PC-3 (cell line): ENCODE measurements at regions not wholly inside any gene's neighbourhood (a gene's known extent, or its start where the extent isn't known, plus 50 kb on each side); places are given as distances from the start of the nearest gene placed in this dataset.

Experiments
- ATAC-seq: fragments of 200-7000 bp; cut with Tn5 transposase; 2 replicates; pipeline ENCODE4 v1.9.1; 2020; ENCODE audit warnings: mild to moderate bottlenecking, moderate library complexity
- BruUV-seq: library from RNA; stranded (reverse); fragments of 400-500 nt; replicated peaks from 2 replicates; lab custom pipeline; 2021; lab: Mats Ljungman, UMichigan
- CTCF ChIA-PET: fragments of 300-600 bp; sonication (Branson Sonifier 250); formaldehyde crosslinking; loops from one replicate; lab custom pipeline; 2022; ENCODE audit warnings: antibody characterized with exemption; lab: Charles Lee
- POLR2A ChIA-PET: fragments of 300-600 bp; sonication (Branson Sonifier 250); formaldehyde crosslinking; loops from one replicate; lab custom pipeline; 2022; ENCODE audit warnings: antibody characterized with exemption; ENCODE audit not compliant: unreplicated experiment; lab: Charles Lee
- DNase-seq: peaks from one replicate; pipeline ENCODE4 v3.0.0-alpha.2; 2015
- H2AFZ ChIP-seq: fragments of 300-600 bp; sonication (generic); 2 replicates; pipeline ENCODE4 v1.6.0; 2016; ENCODE audit warnings: antibody characterized with exemption, low read length
- H3F3A ChIP-seq: fragments of 300-600 bp; sonication (generic); one replicate; pipeline ENCODE4 v1.6.0; 2017; ENCODE audit warnings: antibody characterized with exemption, low read length, control low read depth, mild to moderate bottlenecking; ENCODE audit not compliant: unreplicated experiment
- H3K27ac ChIP-seq: fragments of 300-600 bp; sonication (generic); 2 replicates; pipeline ENCODE4 v1.5.1; 2016; ENCODE audit warnings: mild to moderate bottlenecking, low read length
- H3K27me3 ChIP-seq: fragments of 300-600 bp; sonication (generic); 2 replicates; pipeline ENCODE4 v1.6.1; 2016; ENCODE audit warnings: low read length, mixed read lengths
- H3K36me3 ChIP-seq: fragments of 300-600 bp; sonication (generic); 2 replicates; pipeline ENCODE4 v1.6.1; 2016; ENCODE audit warnings: low read depth, mixed run types, low read length, mixed read lengths
- H3K4me1 ChIP-seq: fragments of 300-600 bp; sonication (generic); 2 replicates; pipeline ENCODE4 v1.5.1; 2016; ENCODE audit warnings: low read length; ENCODE audit not compliant: insufficient read depth
- H3K4me2 ChIP-seq: fragments of 300-600 bp; sonication (generic); 2 replicates; pipeline ENCODE4 v1.6.0; 2016; ENCODE audit warnings: low read length
- H3K4me3 ChIP-seq: fragments of 300-600 bp; sonication (generic); 2 replicates; pipeline ENCODE4 v1.5.1; 2016; ENCODE audit warnings: mild to moderate bottlenecking, low read length, mixed read lengths
- H3K79me2 ChIP-seq: fragments of 300-600 bp; sonication (generic); 2 replicates; pipeline ENCODE4 v1.6.1; 2017; ENCODE audit warnings: low read length, mixed read lengths
- H3K9ac ChIP-seq: fragments of 300-600 bp; sonication (generic); 2 replicates; pipeline ENCODE4 v1.6.0; 2016; ENCODE audit warnings: mild to moderate bottlenecking, low read length
- H3K9me2 ChIP-seq: fragments of 300-600 bp; sonication (generic); replicated peaks from 2 replicates; pipeline ENCODE4 v1.6.1; 2016; ENCODE audit warnings: mixed run types, low read length, mixed read lengths
- H3K9me3 ChIP-seq: fragments of 300-600 bp; sonication (generic); 2 replicates; pipeline ENCODE4 v1.6.1; 2016; ENCODE audit warnings: low read length, mixed read lengths
- H4K20me1 ChIP-seq: fragments of 300-600 bp; sonication (generic); 2 replicates; pipeline ENCODE4 v1.6.1; 2016; ENCODE audit warnings: low read length, mixed read lengths
- EZH2 ChIP-seq: fragments of 300-600 bp; sonication (generic); IDR thresholded peaks from one replicate; pipeline ENCODE4 v1.6.1; 2017; ENCODE audit warnings: antibody characterized with exemption, mild to moderate bottlenecking, low read length; ENCODE audit not compliant: unreplicated experiment
- EZH2phosphoT487 ChIP-seq: fragments of 300-600 bp; sonication (generic); IDR thresholded peaks from 2 replicates; pipeline ENCODE4 v1.6.1; 2018; ENCODE audit warnings: mild to moderate bottlenecking, antibody characterized with exemption, low read length, borderline replicate concordance
- intact Hi-C: fragments of 100-400 bp; cut with micrococcal nuclease; formaldehyde crosslinking; loops from 2 replicates; pipeline ENCODE4 v1.9.0; 2023
- TF ChIP-seq, protein P1 (sequence below): fragments of 300-600 bp; sonication (generic); conservative IDR thresholded peaks from 2 replicates; pipeline ENCODE4 v1.5.1; 2017; ENCODE audit warnings: antibody characterized with exemption, low read depth, mild to moderate bottlenecking, low read length

DNA sequence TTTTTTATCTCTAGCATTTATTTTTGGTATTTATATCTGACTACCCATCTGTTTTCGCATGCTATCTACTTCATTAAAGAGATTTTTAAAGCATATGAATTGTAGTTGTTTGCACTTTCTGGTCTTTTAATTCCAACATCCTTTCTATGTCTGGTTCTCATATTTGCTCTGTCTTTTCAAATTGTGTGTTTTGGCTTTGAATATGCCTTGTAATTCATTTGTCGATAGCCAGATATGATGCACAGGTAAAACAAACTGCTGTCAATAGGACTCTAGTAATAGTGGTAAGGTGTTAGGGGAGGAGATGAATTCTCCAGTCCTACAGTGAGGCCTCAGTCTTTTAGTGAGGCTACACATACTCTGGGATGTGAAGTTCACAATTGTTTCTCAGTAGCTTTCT is 530.8 kb upstream of the CCDC179 start:
- H3K4me1 ChIP-seq, result no peaks in the 10 kb centered on the region
- no TSS peak for BruUV-seq
- H3K9me3 ChIP-seq, result no peaks in the 10 kb centered on the region
- ChIA-PET POLR2A (no interaction called here), CTCF (no interaction called here)
- no peak overlapping the region for H3K27ac ChIP-seq
- H3K79me2 ChIP-seq, result no peaks in the 10 kb centered on the region
- TF ChIP-seq, protein P1, sequence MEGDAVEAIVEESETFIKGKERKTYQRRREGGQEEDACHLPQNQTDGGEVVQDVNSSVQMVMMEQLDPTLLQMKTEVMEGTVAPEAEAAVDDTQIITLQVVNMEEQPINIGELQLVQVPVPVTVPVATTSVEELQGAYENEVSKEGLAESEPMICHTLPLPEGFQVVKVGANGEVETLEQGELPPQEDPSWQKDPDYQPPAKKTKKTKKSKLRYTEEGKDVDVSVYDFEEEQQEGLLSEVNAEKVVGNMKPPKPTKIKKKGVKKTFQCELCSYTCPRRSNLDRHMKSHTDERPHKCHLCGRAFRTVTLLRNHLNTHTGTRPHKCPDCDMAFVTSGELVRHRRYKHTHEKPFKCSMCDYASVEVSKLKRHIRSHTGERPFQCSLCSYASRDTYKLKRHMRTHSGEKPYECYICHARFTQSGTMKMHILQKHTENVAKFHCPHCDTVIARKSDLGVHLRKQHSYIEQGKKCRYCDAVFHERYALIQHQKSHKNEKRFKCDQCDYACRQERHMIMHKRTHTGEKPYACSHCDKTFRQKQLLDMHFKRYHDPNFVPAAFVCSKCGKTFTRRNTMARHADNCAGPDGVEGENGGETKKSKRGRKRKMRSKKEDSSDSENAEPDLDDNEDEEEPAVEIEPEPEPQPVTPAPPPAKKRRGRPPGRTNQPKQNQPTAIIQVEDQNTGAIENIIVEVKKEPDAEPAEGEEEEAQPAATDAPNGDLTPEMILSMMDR, result no peak
- TF ChIP-seq EZH2, result no peak
- TF ChIP-seq EZH2phosphoT487, result no peak
- H4K20me1 ChIP-seq, result no peaks in the 10 kb centered on the region
- H3K27me3 ChIP-seq, result no peaks in the 10 kb centered on the region
- no peaks in the 10 kb centered on the region for H3F3A ChIP-seq
- H3K36me3 ChIP-seq, result no peaks in the 10 kb centered on the region
- DNase-seq (no peak), ATAC-seq (no peak)
- no peak overlapping the region for H3K4me3 ChIP-seq
- intact Hi-C loops, result no loop called here
- no peaks in the 10 kb centered on the region for H3K9me2 ChIP-seq
- no peak overlapping the region for H3K4me2 ChIP-seq
- H3K9ac ChIP-seq, result no peak overlapping the region
- no peak overlapping the region for H2AFZ ChIP-seq

DNA sequence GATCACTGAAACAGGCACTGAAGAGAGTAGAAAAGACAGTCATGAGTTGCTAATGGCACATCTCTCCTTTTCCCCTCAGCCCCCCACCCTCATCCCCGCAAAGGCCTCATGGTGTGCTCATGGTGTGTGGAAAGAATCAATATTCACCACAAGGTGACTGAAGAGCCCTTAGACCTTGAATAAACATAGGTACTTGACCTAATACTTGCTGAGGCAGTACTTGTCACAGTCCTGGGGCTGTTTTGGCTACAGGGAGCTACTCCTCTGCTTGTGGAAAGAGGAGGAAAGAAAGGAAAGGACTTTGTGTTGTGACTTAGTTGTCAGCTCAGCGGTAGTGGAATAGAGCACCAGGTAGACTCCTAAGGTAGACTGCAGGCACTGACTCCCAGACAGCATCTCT is 537.8 kb upstream of the CCDC179 start:
- H3K4me2 ChIP-seq, result no peak overlapping the region
- H3K9ac ChIP-seq, result no peak overlapping the region
- DNase-seq, result no peak
- no TSS peak for BruUV-seq
- no peak overlapping the region for H3K4me3 ChIP-seq
- no peak overlapping the region for H2AFZ ChIP-seq
- no peaks in the 10 kb centered on the region for H3K79me2 ChIP-seq
- no peaks in the 10 kb centered on the region for H3K27me3 ChIP-seq
- TF ChIP-seq, protein P1, result no peak
- TF ChIP-seq EZH2 (no peak), EZH2phosphoT487 (no peak)
- H3K9me3 ChIP-seq, result no peaks in the 10 kb centered on the region
- intact Hi-C loops, result no loop called here
- no peak for ATAC-seq
- H3K36me3 ChIP-seq, result no peaks in the 10 kb centered on the region
- ChIA-PET POLR2A (no interaction called here), CTCF (no interaction called here)
- no peaks in the 10 kb centered on the region for H4K20me1 ChIP-seq
- H3K4me1 ChIP-seq, result no peaks in the 10 kb centered on the region
- no peak overlapping the region for H3K27ac ChIP-seq
- H3F3A ChIP-seq, result no peaks in the 10 kb centered on the region
- H3K9me2 ChIP-seq, result no peaks in the 10 kb centered on the region

DNA sequence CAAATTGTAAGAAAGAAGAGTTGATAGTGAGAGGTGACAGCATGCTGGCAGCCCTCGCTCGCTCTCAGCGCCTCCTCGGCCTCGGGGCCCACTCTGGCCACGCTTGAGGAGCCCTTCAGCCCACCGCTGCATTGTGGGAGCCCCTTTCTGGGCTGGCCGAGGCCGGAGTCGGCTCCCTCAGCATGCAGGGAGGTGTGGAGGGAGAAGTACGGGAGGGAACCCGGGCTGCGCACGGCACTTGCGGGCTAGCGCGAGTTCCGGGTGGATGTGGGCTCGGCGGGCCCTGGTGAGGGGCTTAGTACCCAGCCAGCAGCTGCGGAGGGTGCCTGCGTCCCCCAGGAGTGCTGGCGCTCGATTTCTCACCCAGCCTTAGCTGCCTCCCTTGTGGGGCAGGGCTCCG is 539.7 kb upstream of the CCDC179 start:
- CTCF ChIA-PET, result no interaction called here
- no peaks in the 10 kb centered on the region for H3K79me2 ChIP-seq
- no peak overlapping the region for H3K27ac ChIP-seq
- no peaks in the 10 kb centered on the region for H3K4me1 ChIP-seq
- no peaks in the 10 kb centered on the region for H3K27me3 ChIP-seq
- no peaks in the 10 kb centered on the region for H3K9me2 ChIP-seq
- no peak for TF ChIP-seq EZH2phosphoT487
- TF ChIP-seq, protein P1, result no peak
- no peak for TF ChIP-seq EZH2
- no peaks in the 10 kb centered on the region for H4K20me1 ChIP-seq
- POLR2A ChIA-PET, result no interaction called here
- DNase-seq (no peak), ATAC-seq (no peak)
- no peaks in the 10 kb centered on the region for H3K36me3 ChIP-seq
- no TSS peak for BruUV-seq
- H3K9me3 ChIP-seq, result no peaks in the 10 kb centered on the region
- no peaks in the 10 kb centered on the region for H3F3A ChIP-seq
- no peak overlapping the region for H3K4me2 ChIP-seq
- H2AFZ ChIP-seq, result no peak overlapping the region
- intact Hi-C loops, result no loop called here
- no peak overlapping the region for H3K4me3 ChIP-seq
- no peak overlapping the region for H3K9ac ChIP-seq
